A673 (cell line): ENCODE measurements at regions not wholly inside any gene's neighbourhood (a gene's known extent, or its start where the extent isn't known, plus 50 kb on each side); places are given as distances from the start of the nearest gene placed in this dataset.

ENCODE experiments used
- BruUV-seq: library from RNA; stranded (reverse); fragments of 400-500 nt; replicated peaks from 2 replicates; lab custom pipeline; 2021; lab: Mats Ljungman, UMichigan
- CTCF ChIA-PET: fragments of 300-600 bp; sonication (Branson Sonifier 250); formaldehyde crosslinking; loops from one replicate; lab custom pipeline; 2022; ENCODE audit warnings: antibody characterized with exemption; lab: Charles Lee
- POLR2A ChIA-PET: fragments of 300-600 bp; sonication (Branson Sonifier 250); formaldehyde crosslinking; loops from one replicate; lab custom pipeline; 2022; ENCODE audit warnings: antibody characterized with exemption; ENCODE audit not compliant: low non-redundant PET; lab: Charles Lee
- DNase-seq: peaks from one replicate; pipeline ENCODE4 v3.0.0-alpha.2; 2015; ENCODE audit warnings: low spot score
- H3K27ac ChIP-seq: fragments of 200-600 bp; sonication (generic); 2 replicates; pipeline ENCODE4 v1.5.1; 2016; ENCODE audit warnings: mixed run types, low read depth, mild to moderate bottlenecking, mixed read lengths, antibody characterized with exemption, low read length; ENCODE audit not compliant: poor library complexity, severe bottlenecking
- H3K27me3 ChIP-seq: fragments of 200-600 bp; sonication (generic); replicated peaks from 2 replicates; pipeline ENCODE4 v1.6.1; 2017; ENCODE audit warnings: mixed run types, low read depth, mild to moderate bottlenecking, mixed read lengths, antibody characterized with exemption, low read length; ENCODE audit not compliant: insufficient read depth, poor library complexity
- H3K36me3 ChIP-seq: fragments of 200-600 bp; sonication (generic); 2 replicates; pipeline ENCODE4 v1.6.1; 2016; ENCODE audit warnings: mixed run types, mild to moderate bottlenecking, mixed read lengths, antibody characterized with exemption, low read length; ENCODE audit not compliant: insufficient read depth, poor library complexity, severe bottlenecking
- H3K4me1 ChIP-seq: fragments of 200-600 bp; sonication (generic); 2 replicates; pipeline ENCODE4 v1.6.1; 2017; ENCODE audit warnings: mixed run types, mild to moderate bottlenecking, mixed read lengths, antibody characterized with exemption, low read length; ENCODE audit not compliant: insufficient read depth, poor library complexity, severe bottlenecking
- H3K4me3 ChIP-seq: fragments of 200-600 bp; sonication (generic); 2 replicates; pipeline ENCODE4 v1.5.1; 2016; ENCODE audit warnings: low read depth, mixed run types, mild to moderate bottlenecking, mixed read lengths, low read length; ENCODE audit not compliant: poor library complexity, severe bottlenecking
- H3K9me3 ChIP-seq: fragments of 200-600 bp; sonication (generic); 2 replicates; pipeline ENCODE4 v1.6.1; 2016; ENCODE audit warnings: mixed run types, low read depth, mild to moderate bottlenecking, mixed read lengths, antibody characterized with exemption, low read length; ENCODE audit not compliant: poor library complexity, severe bottlenecking
- EZH2 ChIP-seq: fragments of 200-600 bp; sonication (generic); IDR thresholded peaks from 2 replicates; pipeline ENCODE4 v1.6.1; 2017; ENCODE audit warnings: borderline replicate concordance, low read depth, mild to moderate bottlenecking, mixed read lengths, antibody characterized with exemption, low read length; ENCODE audit not compliant: poor library complexity, severe bottlenecking
- intact Hi-C: fragments of 100-400 bp; cut with micrococcal nuclease; formaldehyde crosslinking; loops from one replicate; pipeline ENCODE4 v1.10.0; 2022; ENCODE audit not compliant: unreplicated experiment
- TF ChIP-seq, protein P1 (sequence below): fragments of 300-800, 200-600 bp; sonication (generic); conservative IDR thresholded peaks from 2 replicates; pipeline ENCODE4 v1.5.1; 2017; ENCODE audit warnings: low read depth, mild to moderate bottlenecking, antibody characterized with exemption, low read length, moderate library complexity, mixed read lengths

DNA sequence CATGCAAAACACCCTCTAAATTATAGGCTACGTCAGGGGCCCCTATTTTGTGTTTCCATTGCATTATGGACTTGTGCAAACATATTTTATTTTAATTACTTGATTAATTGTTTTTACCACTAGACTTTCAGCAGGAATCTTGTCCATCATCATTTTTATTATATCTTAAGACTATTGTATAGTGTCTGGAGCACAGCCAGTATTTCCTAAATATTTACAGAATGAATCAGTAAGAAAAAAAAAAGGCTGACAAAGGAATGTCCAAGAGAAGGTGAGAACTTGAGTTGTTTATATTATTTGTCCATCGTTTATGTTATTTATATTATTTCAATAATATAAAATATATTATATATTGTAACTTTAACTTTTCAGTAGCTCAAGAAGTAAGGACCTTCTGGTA lies 664.7 kb downstream of the SLC6A15 start:
- Histone ChIP-seq H3K27me3 (no peaks in the 10 kb centered on the region), H3K36me3 (no peaks in the 10 kb centered on the region), H3K4me3 (no peak overlapping the region), H3K27ac (no peak overlapping the region), H3K9me3 (no peaks in the 10 kb centered on the region), H3K4me1 (no peaks in the 10 kb centered on the region)
- ChIA-PET CTCF (no interaction called here), POLR2A (no interaction called here)
- DNase-seq, result no peak
- intact Hi-C loops, result no loop called here
- no peak for TF ChIP-seq EZH2
- TF ChIP-seq, protein P1, sequence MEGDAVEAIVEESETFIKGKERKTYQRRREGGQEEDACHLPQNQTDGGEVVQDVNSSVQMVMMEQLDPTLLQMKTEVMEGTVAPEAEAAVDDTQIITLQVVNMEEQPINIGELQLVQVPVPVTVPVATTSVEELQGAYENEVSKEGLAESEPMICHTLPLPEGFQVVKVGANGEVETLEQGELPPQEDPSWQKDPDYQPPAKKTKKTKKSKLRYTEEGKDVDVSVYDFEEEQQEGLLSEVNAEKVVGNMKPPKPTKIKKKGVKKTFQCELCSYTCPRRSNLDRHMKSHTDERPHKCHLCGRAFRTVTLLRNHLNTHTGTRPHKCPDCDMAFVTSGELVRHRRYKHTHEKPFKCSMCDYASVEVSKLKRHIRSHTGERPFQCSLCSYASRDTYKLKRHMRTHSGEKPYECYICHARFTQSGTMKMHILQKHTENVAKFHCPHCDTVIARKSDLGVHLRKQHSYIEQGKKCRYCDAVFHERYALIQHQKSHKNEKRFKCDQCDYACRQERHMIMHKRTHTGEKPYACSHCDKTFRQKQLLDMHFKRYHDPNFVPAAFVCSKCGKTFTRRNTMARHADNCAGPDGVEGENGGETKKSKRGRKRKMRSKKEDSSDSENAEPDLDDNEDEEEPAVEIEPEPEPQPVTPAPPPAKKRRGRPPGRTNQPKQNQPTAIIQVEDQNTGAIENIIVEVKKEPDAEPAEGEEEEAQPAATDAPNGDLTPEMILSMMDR, result no peak
- no TSS peak for BruUV-seq

DNA sequence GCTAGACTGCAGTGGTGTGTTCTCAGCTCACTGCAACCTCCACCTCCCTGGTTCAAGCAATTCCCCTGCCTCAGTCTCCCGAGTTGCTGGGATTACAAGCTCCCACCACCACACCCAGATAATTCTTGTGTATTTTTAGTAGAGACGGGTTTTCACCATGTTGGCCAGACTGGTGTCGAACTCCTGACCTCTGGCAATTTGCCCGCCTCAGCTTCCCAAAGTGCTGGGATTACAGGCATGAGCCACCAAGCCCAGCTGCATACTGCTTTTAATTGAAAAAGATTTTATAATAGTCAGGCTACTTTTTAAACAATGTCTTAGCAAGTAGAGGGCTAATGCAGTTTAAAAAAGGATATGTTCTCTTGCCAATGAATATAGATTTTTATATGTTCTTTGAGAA lies 668.9 kb downstream of the SLC6A15 start:
- no peak for DNase-seq

DNA sequence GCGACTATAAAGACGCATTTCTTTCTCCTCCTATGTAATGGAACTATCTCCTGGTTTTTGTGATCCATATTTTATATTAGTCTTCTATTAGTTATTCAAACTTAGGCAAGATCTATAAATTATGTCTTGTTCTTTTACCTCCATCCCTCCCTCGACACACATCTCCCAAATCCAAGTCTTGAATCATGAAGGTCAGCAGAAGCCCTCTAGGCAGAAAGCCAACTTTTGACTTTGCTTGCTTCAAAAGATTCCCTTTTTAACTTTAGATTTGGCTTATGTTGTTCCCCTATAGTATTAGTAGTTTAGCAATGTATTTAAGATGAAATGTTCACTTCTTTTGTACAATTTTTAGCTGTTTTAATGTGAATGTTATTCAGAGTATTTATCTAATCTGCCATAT lies 689.8 kb downstream of the SLC6A15 start:
- DNase-seq, result no peak
- H3K27ac ChIP-seq, result no peak overlapping the region
- TF ChIP-seq, protein P1, result no peak
- TF ChIP-seq EZH2, result no peak
- ChIA-PET CTCF (no interaction called here), POLR2A (no interaction called here)
- H3K9me3 ChIP-seq, result no peaks in the 10 kb centered on the region
- no peak overlapping the region for H3K4me3 ChIP-seq
- no peaks in the 10 kb centered on the region for H3K27me3 ChIP-seq
- no peaks in the 10 kb centered on the region for H3K36me3 ChIP-seq
- intact Hi-C loops, result no loop called here
- BruUV-seq, result no TSS peak
- no peaks in the 10 kb centered on the region for H3K4me1 ChIP-seq

More for the DNA sequence above, 668.9 kb downstream of the SLC6A15 start:
- no peak overlapping the region for H3K27ac ChIP-seq
- POLR2A ChIA-PET, result no interaction called here
- BruUV-seq, result no TSS peak
- H3K4me3 ChIP-seq, result no peak overlapping the region
- CTCF ChIA-PET, result interaction anchor here (0.6 kb wide), 1 partner anchor 14 kb away, joined by 3 read pairs; no protein-coding TSS in a partner anchor
- no peaks in the 10 kb centered on the region for H3K36me3 ChIP-seq
- no peaks in the 10 kb centered on the region for H3K9me3 ChIP-seq
- no peaks in the 10 kb centered on the region for H3K4me1 ChIP-seq
- H3K27me3 ChIP-seq, result no peaks in the 10 kb centered on the region
- intact Hi-C loops, result no loop called here
- TF ChIP-seq, protein P1, result no peak
- TF ChIP-seq EZH2, result no peak
